SU-DHL-6 (cell line): ENCODE measurements at regions not wholly inside any gene's neighbourhood (a gene's known extent, or its start where the extent isn't known, plus 50 kb on each side); places are given as distances from the start of the nearest gene placed in this dataset.

Experiments
- H2AFZ ChIP-seq: fragments of 200-600 bp; sonication (generic); 2 replicates; pipeline ENCODE4 v1.6.1; 2014; ENCODE audit warnings: low read depth, mild to moderate bottlenecking, moderate library complexity, mixed read lengths, antibody characterized with exemption, low read length; ENCODE audit not compliant: severe bottlenecking
- H3F3A ChIP-seq: fragments of 200-600 bp; shearing (Covaris generic); 2 replicates; pipeline ENCODE4 v1.6.0; 2016; ENCODE audit warnings: antibody characterized with exemption, mild to moderate bottlenecking; ENCODE audit not compliant: insufficient read depth
- H3K27ac ChIP-seq: fragments of 200-600 bp; sonication (generic); 2 replicates; pipeline ENCODE4 v1.5.1; 2016; ENCODE audit warnings: low read depth, mild to moderate bottlenecking, low read length, moderate library complexity, mixed read lengths
- H3K27me3 ChIP-seq: fragments of 200-600 bp; sonication (generic), shearing (Covaris generic); 2 replicates; pipeline ENCODE4 v1.6.0; 2014; ENCODE audit warnings: mild to moderate bottlenecking, low read length
- H3K36me3 ChIP-seq: fragments of 200-600 bp; sonication (generic); 2 replicates; pipeline ENCODE4 v1.6.1; 2014; ENCODE audit warnings: mild to moderate bottlenecking, low read length, mixed read lengths
- H3K4me2 ChIP-seq: fragments of 300-600, 200-600 bp; shearing (Covaris generic), sonication (generic); 2 replicates; pipeline ENCODE4 v1.6.0; 2014; ENCODE audit warnings: low read length, low read depth, mild to moderate bottlenecking; ENCODE audit not compliant: poor library complexity, severe bottlenecking
- H3K4me3 ChIP-seq: fragments of 200-600 bp; sonication (generic); 2 replicates; pipeline ENCODE4 v1.5.1; 2014; ENCODE audit warnings: antibody characterized with exemption, low read length, mild to moderate bottlenecking, mixed read lengths; ENCODE audit not compliant: insufficient read depth, poor library complexity, severe bottlenecking
- H3K79me2 ChIP-seq: fragments of 200-600 bp; sonication (generic); 2 replicates; pipeline ENCODE4 v1.6.1; 2014; ENCODE audit warnings: mild to moderate bottlenecking, low read length, moderate library complexity; ENCODE audit not compliant: insufficient read depth
- H3K9ac ChIP-seq: fragments of 200-600 bp; sonication (generic); 2 replicates; pipeline ENCODE4 v1.7.0; 2014; ENCODE audit warnings: mild to moderate bottlenecking, low read length
- H3K9me2 ChIP-seq: fragments of 200-600 bp; sonication (generic); replicated peaks from 2 replicates; pipeline ENCODE4 v1.6.1; 2014; ENCODE audit warnings: low read length; ENCODE audit not compliant: insufficient read depth
- H3K9me3 ChIP-seq: fragments of 200-600 bp; sonication (generic); 2 replicates; pipeline ENCODE4 v1.6.1; 2014; ENCODE audit warnings: low read length, mixed read lengths; ENCODE audit not compliant: insufficient read depth
- H4K20me1 ChIP-seq: fragments of 200-600 bp; sonication (generic); 2 replicates; pipeline ENCODE4 v1.6.1; 2014; ENCODE audit warnings: low read depth, mild to moderate bottlenecking, antibody characterized with exemption, low read length, moderate library complexity, mixed read lengths
- EZH2phosphoT487 ChIP-seq: fragments of 200-600 bp; sonication (generic), shearing (Covaris generic); conservative IDR thresholded peaks from 2 replicates; pipeline ENCODE4 v1.6.1; 2018; ENCODE audit warnings: mild to moderate bottlenecking, antibody characterized with exemption, low read length, moderate library complexity, mixed read lengths
- TF ChIP-seq, protein P1 (sequence below): fragments of 200-600 bp; sonication (generic); IDR thresholded peaks from one replicate; pipeline ENCODE4 v1.5.1; 2017; ENCODE audit warnings: antibody characterized with exemption, mild to moderate bottlenecking, low read length, moderate library complexity; ENCODE audit not compliant: insufficient read depth, poor library complexity, severe bottlenecking

DNA sequence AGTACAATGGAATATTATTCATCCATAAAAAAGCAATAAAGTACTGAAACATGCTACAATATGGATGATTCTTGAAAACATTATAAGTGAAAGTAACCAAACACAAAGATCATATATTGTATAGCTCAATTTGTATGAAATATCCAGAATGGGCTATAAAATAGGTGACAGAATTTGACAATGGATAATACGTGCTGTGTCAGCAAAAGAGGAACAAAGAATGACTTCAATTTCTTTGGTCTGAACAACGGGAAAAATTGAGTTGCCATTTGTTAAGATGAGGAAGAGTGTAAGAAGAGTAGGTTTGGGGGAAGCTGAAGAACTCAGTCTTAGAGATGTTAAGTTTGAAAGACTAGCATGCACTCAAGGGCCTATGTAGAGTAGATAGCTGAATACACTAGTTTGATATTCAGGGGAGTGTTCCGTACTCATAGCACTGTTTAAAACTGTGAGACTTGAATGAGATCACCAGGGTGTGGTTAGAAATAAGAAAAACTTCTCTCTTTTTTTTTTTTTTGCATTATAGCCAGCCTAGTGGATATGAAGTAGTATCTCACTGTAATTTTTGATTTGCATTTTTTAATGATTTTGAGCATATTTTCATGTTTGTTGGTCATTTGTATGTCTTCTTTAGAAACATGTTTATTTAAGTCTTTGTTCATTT, 213.6 kb downstream of the NR4A2 start:
- Histone ChIP-seq H3K27me3 (no peaks in the 10 kb centered on the region), H3K27ac (no peak overlapping the region), H3K36me3 (no peaks in the 10 kb centered on the region), H3K79me2 (no peaks in the 10 kb centered on the region), H3K4me3 (no peak overlapping the region), H3K9me2 (no peaks in the 10 kb centered on the region), H3K4me2 (no peak overlapping the region), H3K9me3 (no peaks in the 10 kb centered on the region), H3F3A (no peaks in the 10 kb centered on the region), H2AFZ (no peak overlapping the region), H4K20me1 (no peaks in the 10 kb centered on the region), H3K9ac (no peak overlapping the region)
- no peak for TF ChIP-seq EZH2phosphoT487
- TF ChIP-seq, protein P1, sequence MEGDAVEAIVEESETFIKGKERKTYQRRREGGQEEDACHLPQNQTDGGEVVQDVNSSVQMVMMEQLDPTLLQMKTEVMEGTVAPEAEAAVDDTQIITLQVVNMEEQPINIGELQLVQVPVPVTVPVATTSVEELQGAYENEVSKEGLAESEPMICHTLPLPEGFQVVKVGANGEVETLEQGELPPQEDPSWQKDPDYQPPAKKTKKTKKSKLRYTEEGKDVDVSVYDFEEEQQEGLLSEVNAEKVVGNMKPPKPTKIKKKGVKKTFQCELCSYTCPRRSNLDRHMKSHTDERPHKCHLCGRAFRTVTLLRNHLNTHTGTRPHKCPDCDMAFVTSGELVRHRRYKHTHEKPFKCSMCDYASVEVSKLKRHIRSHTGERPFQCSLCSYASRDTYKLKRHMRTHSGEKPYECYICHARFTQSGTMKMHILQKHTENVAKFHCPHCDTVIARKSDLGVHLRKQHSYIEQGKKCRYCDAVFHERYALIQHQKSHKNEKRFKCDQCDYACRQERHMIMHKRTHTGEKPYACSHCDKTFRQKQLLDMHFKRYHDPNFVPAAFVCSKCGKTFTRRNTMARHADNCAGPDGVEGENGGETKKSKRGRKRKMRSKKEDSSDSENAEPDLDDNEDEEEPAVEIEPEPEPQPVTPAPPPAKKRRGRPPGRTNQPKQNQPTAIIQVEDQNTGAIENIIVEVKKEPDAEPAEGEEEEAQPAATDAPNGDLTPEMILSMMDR, result no peak

DNA sequence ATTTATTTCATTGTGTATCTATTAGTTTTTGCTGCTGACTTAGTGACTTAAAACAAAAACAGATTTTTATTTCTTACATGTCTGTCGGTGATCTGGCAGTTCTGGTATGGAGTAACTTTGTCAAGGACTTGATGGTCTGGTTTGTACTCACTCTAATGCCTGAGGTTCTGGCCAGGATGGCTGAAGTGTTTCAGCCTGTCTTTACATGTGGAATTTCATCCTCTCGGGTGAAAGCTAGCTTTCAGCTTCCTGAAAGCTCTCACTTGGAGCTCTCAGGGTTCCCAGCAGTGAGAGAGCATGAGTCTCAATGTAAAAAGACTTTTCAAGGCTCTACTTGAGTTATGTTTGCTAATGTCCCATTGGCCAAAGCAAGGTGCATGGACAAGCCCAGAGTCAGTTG, 216.4 kb downstream of the NR4A2 start:
- no peak overlapping the region for H3K4me2 ChIP-seq
- H3K9me2 ChIP-seq, result no peaks in the 10 kb centered on the region
- no peaks in the 10 kb centered on the region for H4K20me1 ChIP-seq
- H3K9me3 ChIP-seq, result no peaks in the 10 kb centered on the region
- no peak overlapping the region for H3K27ac ChIP-seq
- H3K4me3 ChIP-seq, result no peak overlapping the region
- H3F3A ChIP-seq, result no peaks in the 10 kb centered on the region
- H3K27me3 ChIP-seq, result no peaks in the 10 kb centered on the region
- no peak overlapping the region for H2AFZ ChIP-seq
- no peaks in the 10 kb centered on the region for H3K79me2 ChIP-seq
- H3K9ac ChIP-seq, result no peak overlapping the region
- TF ChIP-seq, protein P1, result no peak
- TF ChIP-seq EZH2phosphoT487, result no peak
- no peaks in the 10 kb centered on the region for H3K36me3 ChIP-seq

DNA sequence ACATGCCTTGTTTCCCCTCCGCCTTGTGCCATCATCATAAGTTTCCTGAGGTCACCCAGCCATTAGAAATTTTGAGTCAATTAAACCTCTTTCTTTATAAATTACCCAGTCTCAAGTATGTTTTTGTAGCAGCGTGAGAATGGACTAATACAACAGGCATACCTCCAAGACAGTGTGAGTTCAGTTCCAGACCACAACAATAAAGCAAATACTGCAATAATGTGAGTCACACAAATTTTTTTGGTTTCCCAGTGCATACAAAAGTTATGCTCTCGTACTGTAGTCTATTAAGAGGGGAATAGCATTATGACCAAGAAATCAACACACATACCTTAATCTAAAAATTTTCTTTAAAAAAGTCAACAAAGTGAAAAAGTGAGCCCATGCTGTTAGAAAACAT, 217.2 kb downstream of the NR4A2 start:
- Histone ChIP-seq H3F3A (no peaks in the 10 kb centered on the region), H3K79me2 (no peaks in the 10 kb centered on the region)

More for the DNA sequence above, 217.2 kb downstream of the NR4A2 start:
- Histone ChIP-seq H3K27me3 (no peaks in the 10 kb centered on the region), H3K4me2 (no peak overlapping the region), H3K27ac (no peak overlapping the region), H3K4me3 (no peak overlapping the region), H3K9ac (no peak overlapping the region), H4K20me1 (no peaks in the 10 kb centered on the region), H3K9me3 (no peaks in the 10 kb centered on the region), H3K36me3 (no peaks in the 10 kb centered on the region), H3K9me2 (no peaks in the 10 kb centered on the region), H2AFZ (no peak overlapping the region)
- no peak for TF ChIP-seq EZH2phosphoT487
- TF ChIP-seq, protein P1, result no peak
